ENCODE measurements at regions not wholly inside any gene's neighbourhood (a gene's known extent, or its start where the extent isn't known, plus 50 kb on each side); places are given as distances from the start of the nearest gene placed in this dataset.

- TF ChIP-seq CTCF (IDR thresholded peaks at IDR 0.05 in 2 of 3, conservative IDR thresholded peaks at IDR 0.05 in 1 of 3; ENCODE audit: borderline replicate concordance in 1 of 3, insufficient read depth in 1 of 3, low read depth in 2 of 3, low read length in 2 of 3) = no peak
- TF ChIP-seq SP1 (IDR thresholded peaks at IDR 0.05; ENCODE audit: low read depth) = no peak
- TF ChIP-seq POLR2AphosphoS5 (IDR thresholded peaks at IDR 0.05; ENCODE audit: low read depth, low read length) = no peak
- no peak for TF ChIP-seq POLR2A (IDR thresholded peaks at IDR 0.05; ENCODE audit: borderline replicate concordance, extremely low read depth, insufficient read depth, insufficient read length)
- TF ChIP-seq RAD21 (IDR thresholded peaks at IDR 0.05; ENCODE audit: low read depth) = no peak
- TF ChIP-seq EZH2 (IDR thresholded peaks at IDR 0.05) = no peak
- no peak for TF ChIP-seq YY1 (IDR thresholded peaks at IDR 0.05; ENCODE audit: extremely low read depth, insufficient replicate concordance, low read depth, low read length)
- TF ChIP-seq MAX (IDR thresholded peaks at IDR 0.05) = no peak
- TF ChIP-seq ZFX (IDR thresholded peaks at IDR 0.05) = no peak
- TF ChIP-seq ZNF274 (IDR thresholded peaks at IDR 0.05; ENCODE audit: low read depth, low read length) = no peak
- no peak for TF ChIP-seq REST (IDR thresholded peaks at IDR 0.05; ENCODE audit: low read depth)
- TF ChIP-seq SRF (IDR thresholded peaks at IDR 0.05; ENCODE audit: low read depth) = no peak
- no peak for TF ChIP-seq ZBTB33 (IDR thresholded peaks at IDR 0.05; ENCODE audit: extremely low read depth, insufficient replicate concordance, low read length)
These were observed 244.3 kb downstream of the RNF144A start for GRCh38 chr2:7161501-7161900.
